Effector memory CD4-positive, alpha-beta T cell (primary cell): ENCODE measurements at regions not wholly inside any gene's neighbourhood (a gene's known extent, or its start where the extent isn't known, plus 50 kb on each side); places are given as distances from the start of the nearest gene placed in this dataset.

Experiments
- DNase-seq, 3 donors: peaks; one replicate each; pipeline ENCODE4 v3.0.0-alpha.2; 2020
- H3K27ac ChIP-seq: 2 replicates; pipeline ENCODE4 v1.7.0; 2013; ENCODE audit warnings: mild to moderate bottlenecking, low read length, moderate library complexity; ENCODE audit not compliant: insufficient read depth, poor library complexity, severe bottlenecking
- H3K27me3 ChIP-seq: replicated peaks from 2 replicates; pipeline ENCODE4 v1.7.0; 2013; ENCODE audit warnings: mild to moderate bottlenecking, low read length; ENCODE audit not compliant: insufficient read depth, control insufficient read depth, poor library complexity, severe bottlenecking
- H3K36me3 ChIP-seq: 2 replicates; pipeline ENCODE4 v1.7.0; 2013; ENCODE audit warnings: mild to moderate bottlenecking, low read length, moderate library complexity; ENCODE audit not compliant: control insufficient read depth, insufficient read depth
- H3K4me1 ChIP-seq: 2 replicates; pipeline ENCODE4 v1.7.0; 2013; ENCODE audit warnings: low read length, mild to moderate bottlenecking; ENCODE audit not compliant: control insufficient read depth, insufficient read depth, poor library complexity, severe bottlenecking
- H3K4me3 ChIP-seq: 2 replicates; pipeline ENCODE4 v1.7.0; 2013; ENCODE audit warnings: low read length, low read depth, mild to moderate bottlenecking; ENCODE audit not compliant: insufficient read depth, poor library complexity, severe bottlenecking
- H3K9me3 ChIP-seq: 2 replicates; pipeline ENCODE4 v1.7.0; 2013; ENCODE audit warnings: mild to moderate bottlenecking, low read length, moderate library complexity; ENCODE audit not compliant: control insufficient read depth

GRCh38 chr9:106291786-106292185 is 571.2 kb upstream of the ZNF462 start:
- H3K9me3 ChIP-seq: no peaks in the 10 kb centered on the region
- no peaks in the 10 kb centered on the region for H3K36me3 ChIP-seq
- no peak overlapping the region for H3K27ac ChIP-seq
- no peaks in the 10 kb centered on the region for H3K27me3 ChIP-seq
- no peak overlapping the region for H3K4me3 ChIP-seq
- H3K4me1 ChIP-seq: no peaks in the 10 kb centered on the region
- no peak for DNase-seq

- no peak for DNase-seq
- Histone ChIP-seq H3K27me3 (no peaks in the 10 kb centered on the region), H3K36me3 (no peaks in the 10 kb centered on the region), H3K4me3 (no peak overlapping the region), H3K27ac (no peak overlapping the region), H3K4me1 (no peaks in the 10 kb centered on the region), H3K9me3 (no peaks in the 10 kb centered on the region)
These were observed 566.5 kb upstream of the ZNF462 start for GRCh38 chr9:106296426-106296825.

GRCh38 chr9:106298997-106299396 is 564.0 kb upstream of the ZNF462 start:
- Histone ChIP-seq H3K36me3 (no peaks in the 10 kb centered on the region), H3K27me3 (no peaks in the 10 kb centered on the region), H3K4me3 (no peak overlapping the region), H3K9me3 (no peaks in the 10 kb centered on the region), H3K4me1 (no peaks in the 10 kb centered on the region), H3K27ac (no peak overlapping the region)
- DNase-seq: no peak

- H3K4me3 ChIP-seq: no peak overlapping the region
These were observed 558.5 kb upstream of the ZNF462 start for GRCh38 chr9:106304401-106304920.

GRCh38 chr9:106305428-106306133 is 557.4 kb upstream of the ZNF462 start:
- Histone ChIP-seq H3K27me3 (no peaks in the 10 kb centered on the region), H3K9me3 (no peaks in the 10 kb centered on the region), H3K4me1 (no peaks in the 10 kb centered on the region), H3K36me3 (no peaks in the 10 kb centered on the region), H3K27ac (no peak overlapping the region), H3K4me3 (no peak overlapping the region)
- DNase-seq: no peak

More at GRCh38 chr9:106304401-106304920, 558.5 kb upstream of the ZNF462 start:
- no peaks in the 10 kb centered on the region for H3K36me3 ChIP-seq
- DNase-seq: no peak
- H3K9me3 ChIP-seq: no peaks in the 10 kb centered on the region
- no peak overlapping the region for H3K27ac ChIP-seq
- no peaks in the 10 kb centered on the region for H3K27me3 ChIP-seq
- H3K4me1 ChIP-seq: no peaks in the 10 kb centered on the region

- H3K4me1 ChIP-seq: no peaks in the 10 kb centered on the region
- H3K27ac ChIP-seq: no peak overlapping the region
- no peak overlapping the region for H3K4me3 ChIP-seq
- H3K9me3 ChIP-seq: no peaks in the 10 kb centered on the region
- no peaks in the 10 kb centered on the region for H3K36me3 ChIP-seq
- H3K27me3 ChIP-seq: no peaks in the 10 kb centered on the region
- no peak for DNase-seq
These were observed 555.3 kb upstream of the ZNF462 start for GRCh38 chr9:106307670-106308069.

GRCh38 chr9:106309925-106310324 is 553.0 kb upstream of the ZNF462 start:
- Histone ChIP-seq H3K27ac (no peak overlapping the region), H3K36me3 (no peaks in the 10 kb centered on the region)

GRCh38 chr9:106310782-106311181 is 552.2 kb upstream of the ZNF462 start:
- no peak for DNase-seq

More at GRCh38 chr9:106309925-106310324, 553.0 kb upstream of the ZNF462 start:
- Histone ChIP-seq H3K27me3 (no peaks in the 10 kb centered on the region), H3K9me3 (no peaks in the 10 kb centered on the region), H3K4me1 (no peaks in the 10 kb centered on the region), H3K4me3 (no peak overlapping the region)
- DNase-seq: no peak

GRCh38 chr9:106312906-106313305 is 550.1 kb upstream of the ZNF462 start:
- Histone ChIP-seq H3K36me3 (no peaks in the 10 kb centered on the region), H3K4me1 (no peaks in the 10 kb centered on the region), H3K9me3 (no peaks in the 10 kb centered on the region), H3K4me3 (no peak overlapping the region), H3K27ac (no peak overlapping the region), H3K27me3 (no peaks in the 10 kb centered on the region)
- no peak for DNase-seq

More at GRCh38 chr9:106310782-106311181, 552.2 kb upstream of the ZNF462 start:
- Histone ChIP-seq H3K36me3 (no peaks in the 10 kb centered on the region), H3K4me3 (no peak overlapping the region), H3K27ac (no peak overlapping the region), H3K27me3 (no peaks in the 10 kb centered on the region), H3K4me1 (no peaks in the 10 kb centered on the region), H3K9me3 (no peaks in the 10 kb centered on the region)

- DNase-seq: no peak
- Histone ChIP-seq H3K9me3 (no peaks in the 10 kb centered on the region), H3K27ac (no peak overlapping the region), H3K36me3 (no peaks in the 10 kb centered on the region), H3K4me3 (no peak overlapping the region), H3K27me3 (no peaks in the 10 kb centered on the region), H3K4me1 (no peaks in the 10 kb centered on the region)
These were observed 548.5 kb upstream of the ZNF462 start for GRCh38 chr9:106314476-106314875.
